ENCODE measurements at regions not wholly inside any gene's neighbourhood (a gene's known extent, or its start where the extent isn't known, plus 50 kb on each side); places are given as distances from the start of the nearest gene placed in this dataset.

DNA sequence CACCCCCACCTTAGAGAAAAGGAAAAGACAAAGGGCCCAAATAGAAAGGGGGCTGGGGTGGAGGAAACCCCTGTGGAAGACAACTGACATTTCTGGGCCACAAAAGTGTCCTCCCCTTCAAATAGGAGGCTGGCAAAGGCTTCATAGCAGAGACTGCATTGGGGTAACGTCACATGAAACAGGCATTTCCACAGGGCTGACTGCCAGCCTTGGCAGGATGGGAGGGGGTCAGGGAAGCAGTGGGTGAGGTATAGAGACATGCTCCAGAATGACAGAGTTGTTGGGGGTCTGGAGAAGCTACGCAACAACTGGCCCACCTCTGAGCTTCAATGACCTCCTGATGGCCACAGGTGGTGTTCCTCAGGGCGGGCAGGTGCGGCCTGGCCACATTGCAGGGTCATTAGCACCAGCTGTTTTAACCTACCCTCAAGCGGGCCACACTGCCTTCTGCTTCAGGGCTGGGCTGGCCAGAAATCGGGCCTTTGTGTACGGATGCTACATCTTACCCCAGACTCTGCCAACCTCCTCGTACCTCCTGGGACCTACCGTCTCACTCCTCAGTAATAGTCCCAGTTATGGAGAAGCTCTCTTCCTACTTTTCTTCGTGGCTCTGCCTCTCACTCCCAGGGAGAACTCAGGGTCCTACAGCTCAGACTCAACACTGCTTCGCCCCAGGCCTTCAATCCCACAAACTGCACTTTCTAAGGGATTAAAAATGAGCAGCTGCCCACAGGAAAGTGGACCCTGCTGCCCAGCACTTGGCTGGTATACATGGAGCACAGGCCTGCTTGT, 160.0 kb upstream of the NCAM1 start:
- TF ChIP-seq, protein P1, sequence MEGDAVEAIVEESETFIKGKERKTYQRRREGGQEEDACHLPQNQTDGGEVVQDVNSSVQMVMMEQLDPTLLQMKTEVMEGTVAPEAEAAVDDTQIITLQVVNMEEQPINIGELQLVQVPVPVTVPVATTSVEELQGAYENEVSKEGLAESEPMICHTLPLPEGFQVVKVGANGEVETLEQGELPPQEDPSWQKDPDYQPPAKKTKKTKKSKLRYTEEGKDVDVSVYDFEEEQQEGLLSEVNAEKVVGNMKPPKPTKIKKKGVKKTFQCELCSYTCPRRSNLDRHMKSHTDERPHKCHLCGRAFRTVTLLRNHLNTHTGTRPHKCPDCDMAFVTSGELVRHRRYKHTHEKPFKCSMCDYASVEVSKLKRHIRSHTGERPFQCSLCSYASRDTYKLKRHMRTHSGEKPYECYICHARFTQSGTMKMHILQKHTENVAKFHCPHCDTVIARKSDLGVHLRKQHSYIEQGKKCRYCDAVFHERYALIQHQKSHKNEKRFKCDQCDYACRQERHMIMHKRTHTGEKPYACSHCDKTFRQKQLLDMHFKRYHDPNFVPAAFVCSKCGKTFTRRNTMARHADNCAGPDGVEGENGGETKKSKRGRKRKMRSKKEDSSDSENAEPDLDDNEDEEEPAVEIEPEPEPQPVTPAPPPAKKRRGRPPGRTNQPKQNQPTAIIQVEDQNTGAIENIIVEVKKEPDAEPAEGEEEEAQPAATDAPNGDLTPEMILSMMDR (IDR thresholded peaks at IDR 0.05; ENCODE audit: borderline replicate concordance, insufficient read depth, low read depth, low read length): no peak

DNA sequence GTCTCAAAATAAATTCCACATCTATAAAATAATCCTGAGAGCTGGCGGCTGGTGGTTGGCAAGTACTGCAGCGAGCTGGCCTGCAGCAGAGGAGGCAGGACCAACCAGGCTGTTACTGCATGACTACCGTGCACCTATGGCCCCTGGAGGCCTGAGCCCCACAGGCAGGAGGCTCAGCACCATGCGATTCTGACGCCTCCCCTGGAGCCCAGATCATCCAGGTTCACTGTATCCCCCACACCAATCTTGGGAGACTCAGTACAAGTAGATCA, 159.5 kb upstream of the NCAM1 start:
- TF ChIP-seq, protein P1 (IDR thresholded peaks at IDR 0.05; ENCODE audit: borderline replicate concordance, insufficient read depth, low read depth, low read length): no peak

More for the DNA sequence above, 160.0 kb upstream of the NCAM1 start:
- no peak overlapping the region for H3K4me3 ChIP-seq (ENCODE audit: low read depth, low read length)

DNA sequence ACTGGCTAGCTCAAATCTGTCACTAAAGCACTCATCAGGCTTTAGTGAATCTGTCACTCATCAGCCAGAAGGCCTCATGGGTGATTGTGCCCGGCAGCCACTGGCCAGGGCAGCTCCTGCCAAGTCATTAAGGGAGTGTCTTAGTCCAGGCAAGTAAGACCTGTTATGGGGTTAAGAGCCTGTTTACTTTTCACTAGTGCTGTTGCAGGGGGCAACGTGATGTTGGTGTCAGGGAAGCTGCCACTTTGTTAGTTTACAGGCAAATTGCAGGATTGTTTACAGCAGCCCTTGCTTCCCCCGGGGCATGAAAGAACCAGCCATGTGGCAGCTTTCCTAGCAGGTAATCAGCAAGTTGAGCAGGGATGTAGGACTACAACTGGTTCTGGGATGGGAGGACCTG, 155.6 kb upstream of the NCAM1 start:
- TF ChIP-seq, protein P1 (IDR thresholded peaks at IDR 0.05; ENCODE audit: borderline replicate concordance, insufficient read depth, low read depth, low read length): no peak
- no peak overlapping the region for H3K4me3 ChIP-seq (ENCODE audit: low read depth, low read length)

More for the DNA sequence above, 159.5 kb upstream of the NCAM1 start:
- H3K4me3 ChIP-seq (ENCODE audit: low read depth, low read length): no peak overlapping the region

DNA sequence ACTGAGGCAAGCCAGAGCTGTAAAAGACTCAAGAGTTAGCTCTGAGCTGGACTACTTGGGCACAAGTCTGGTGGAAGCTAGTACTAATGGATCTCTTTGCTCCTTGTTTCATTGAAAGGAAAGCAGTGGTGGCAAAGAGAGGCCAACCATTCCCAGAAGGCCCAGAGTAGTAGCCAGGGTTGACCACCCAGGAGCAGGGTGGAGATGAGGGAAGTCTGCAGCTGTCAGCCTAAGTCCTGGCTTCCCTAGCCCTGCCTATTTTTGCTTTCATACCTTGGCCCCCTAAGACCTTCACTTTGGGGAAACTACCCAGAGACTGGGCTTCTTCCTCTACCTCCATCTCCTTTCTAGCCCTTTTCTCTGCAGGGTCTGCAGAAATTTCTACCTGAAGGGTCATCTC, 155.0 kb upstream of the NCAM1 start:
- TF ChIP-seq, protein P1 (IDR thresholded peaks at IDR 0.05; ENCODE audit: borderline replicate concordance, insufficient read depth, low read depth, low read length): no peak
- H3K4me3 ChIP-seq (ENCODE audit: low read depth, low read length): no peak overlapping the region

DNA sequence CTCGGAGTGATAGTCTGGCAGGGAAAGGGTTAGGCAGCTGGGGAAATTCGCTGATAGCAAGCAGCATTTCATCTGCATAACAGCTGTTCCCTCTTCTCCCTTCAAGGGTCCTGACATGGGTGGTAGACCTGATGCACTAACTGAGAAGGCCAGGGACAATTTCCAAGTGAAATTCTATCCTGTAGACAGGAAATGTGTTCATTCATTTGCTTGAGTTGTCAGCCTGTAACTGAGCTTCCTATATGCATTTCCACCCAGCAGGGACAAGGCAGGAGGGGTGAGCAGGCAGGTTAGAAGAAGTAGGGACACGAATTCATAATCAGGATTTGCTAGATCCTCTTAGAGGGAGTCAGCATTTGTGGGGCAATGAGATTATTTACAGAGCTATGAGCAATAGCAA, 154.3 kb upstream of the NCAM1 start:
- TF ChIP-seq, protein P1 (IDR thresholded peaks at IDR 0.05; ENCODE audit: borderline replicate concordance, insufficient read depth, low read depth, low read length): no peak
- H3K4me3 ChIP-seq (ENCODE audit: low read depth, low read length): no peak overlapping the region

DNA sequence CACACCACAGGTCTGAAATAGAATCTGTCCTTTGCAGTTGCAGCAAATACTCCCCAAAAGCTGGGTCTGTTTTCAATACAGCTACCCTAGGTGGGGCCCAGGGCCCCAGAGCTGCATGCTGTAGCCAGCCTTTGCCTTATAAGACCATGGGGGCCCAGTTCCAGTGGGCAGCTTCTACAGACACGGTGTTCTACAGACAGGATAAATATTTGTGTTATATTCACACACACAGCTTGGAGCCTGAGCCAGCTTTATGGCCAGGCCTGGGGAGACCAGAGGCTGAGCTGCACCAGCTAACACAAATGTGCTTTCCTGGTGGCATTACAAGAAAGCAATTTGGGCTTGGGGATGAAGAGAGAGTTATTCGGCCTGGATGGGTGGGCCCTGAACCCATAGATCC, 151.8 kb upstream of the NCAM1 start:
- TF ChIP-seq, protein P1 (IDR thresholded peaks at IDR 0.05; ENCODE audit: borderline replicate concordance, insufficient read depth, low read depth, low read length): no peak
- no peak overlapping the region for H3K4me3 ChIP-seq (ENCODE audit: low read depth, low read length)

DNA sequence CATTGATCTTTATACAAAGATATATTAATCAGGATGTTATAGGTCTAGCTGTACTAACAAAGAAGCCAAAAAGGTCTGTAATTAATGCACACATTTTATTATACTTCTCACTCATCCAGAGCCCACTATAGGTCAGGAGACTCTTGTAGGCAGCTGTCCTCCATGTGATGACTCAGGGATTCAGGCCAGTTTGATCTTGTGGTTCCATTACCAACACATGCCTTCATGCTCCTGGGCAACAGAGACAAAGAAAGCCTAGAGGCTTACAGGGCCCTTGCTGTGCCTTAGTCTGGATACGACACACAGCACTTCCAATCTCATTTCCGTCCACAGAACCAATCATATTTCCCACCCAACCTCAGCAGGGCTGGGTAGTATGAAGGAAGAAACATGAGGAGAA, 150.3 kb upstream of the NCAM1 start:
- no peak overlapping the region for H3K4me3 ChIP-seq (ENCODE audit: low read depth, low read length)
- TF ChIP-seq, protein P1 (IDR thresholded peaks at IDR 0.05; ENCODE audit: borderline replicate concordance, insufficient read depth, low read depth, low read length): no peak
